SK-N-SH (cell line): ENCODE measurements at regions not wholly inside any gene's neighbourhood (a gene's known extent, or its start where the extent isn't known, plus 50 kb on each side); places are given as distances from the start of the nearest gene placed in this dataset.

Experiments
- NFIC ChIP-seq: IDR thresholded peaks from 2 replicates; pipeline ENCODE4 v1.4.0; 2012; ENCODE audit warnings: borderline replicate concordance
- POLR2AphosphoS5 ChIP-seq: IDR thresholded peaks from 2 replicates; pipeline ENCODE4 v1.6.1; 2012; ENCODE audit warnings: low read depth, low read length
- RAD21 ChIP-seq: IDR thresholded peaks from 2 replicates; pipeline ENCODE4 v1.6.1; 2012; ENCODE audit warnings: mild to moderate bottlenecking, low read length
- RFX5 ChIP-seq: IDR thresholded peaks from 2 replicates; pipeline ENCODE4 v1.6.1; 2012; ENCODE audit warnings: mild to moderate bottlenecking, improper control_type of control experiment, low read length
- SIN3A ChIP-seq: IDR thresholded peaks from 2 replicates; pipeline ENCODE4 v1.6.1; 2012; ENCODE audit warnings: low read depth, mild to moderate bottlenecking, low read length, moderate library complexity, borderline replicate concordance
- TCF12 ChIP-seq: IDR thresholded peaks from 2 replicates; pipeline ENCODE4 v1.4.0; 2012
- TEAD4 ChIP-seq: IDR thresholded peaks from 2 replicates; pipeline ENCODE4 v1.4.0; 2012; ENCODE audit warnings: mild to moderate bottlenecking, borderline replicate concordance; ENCODE audit not compliant: insufficient read depth
- TF ChIP-seq, protein P1 (sequence below): fragments of 200-600 bp; sonication (generic); IDR thresholded peaks from 2 replicates; pipeline ENCODE4 v1.6.1; 2017; ENCODE audit warnings: antibody characterized with exemption, mild to moderate bottlenecking, moderate library complexity
- TF ChIP-seq, protein P2 (sequence below): IDR thresholded peaks from 2 replicates; pipeline ENCODE4 v1.6.1; 2012; ENCODE audit warnings: mild to moderate bottlenecking, low read depth, low read length, moderate library complexity
- TF ChIP-seq, protein P3 (sequence below): IDR thresholded peaks from 2 replicates; pipeline ENCODE4 v1.4.0; 2012; ENCODE audit warnings: low read depth
- TF ChIP-seq, protein P4 (sequence below): IDR thresholded peaks from 2 replicates; pipeline ENCODE4 v1.4.0; 2012; ENCODE audit warnings: low read depth, borderline replicate concordance

DNA sequence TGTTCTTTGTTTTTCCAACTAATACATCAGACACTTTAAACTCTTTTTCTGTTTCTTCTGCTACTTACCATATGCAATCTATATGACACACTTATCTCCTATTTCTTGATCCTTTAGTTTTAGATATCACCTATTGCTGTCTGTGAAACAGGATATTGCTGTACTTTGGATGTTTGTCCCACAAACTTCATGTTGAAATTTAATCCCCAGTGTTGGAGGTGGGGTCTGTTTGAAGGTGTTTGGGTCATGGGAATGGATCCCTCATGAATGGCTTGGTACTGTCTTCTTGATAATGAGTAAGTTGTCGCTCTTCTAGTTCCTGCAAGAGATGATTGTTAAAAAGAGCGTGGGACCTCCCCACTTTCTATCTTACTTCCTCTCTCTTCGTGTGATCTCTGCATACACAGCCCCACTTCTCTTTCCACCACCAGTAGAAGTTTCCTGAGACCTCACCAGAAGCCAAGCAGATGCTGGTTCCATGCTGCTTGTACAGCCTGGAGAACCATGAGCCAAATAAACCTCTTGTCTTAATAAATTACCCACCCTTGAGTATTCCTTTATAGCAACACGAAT, 244.2 kb downstream of the NHLRC3 start:
- TF ChIP-seq POLR2AphosphoS5 = no peak
- TF ChIP-seq, protein P1, sequence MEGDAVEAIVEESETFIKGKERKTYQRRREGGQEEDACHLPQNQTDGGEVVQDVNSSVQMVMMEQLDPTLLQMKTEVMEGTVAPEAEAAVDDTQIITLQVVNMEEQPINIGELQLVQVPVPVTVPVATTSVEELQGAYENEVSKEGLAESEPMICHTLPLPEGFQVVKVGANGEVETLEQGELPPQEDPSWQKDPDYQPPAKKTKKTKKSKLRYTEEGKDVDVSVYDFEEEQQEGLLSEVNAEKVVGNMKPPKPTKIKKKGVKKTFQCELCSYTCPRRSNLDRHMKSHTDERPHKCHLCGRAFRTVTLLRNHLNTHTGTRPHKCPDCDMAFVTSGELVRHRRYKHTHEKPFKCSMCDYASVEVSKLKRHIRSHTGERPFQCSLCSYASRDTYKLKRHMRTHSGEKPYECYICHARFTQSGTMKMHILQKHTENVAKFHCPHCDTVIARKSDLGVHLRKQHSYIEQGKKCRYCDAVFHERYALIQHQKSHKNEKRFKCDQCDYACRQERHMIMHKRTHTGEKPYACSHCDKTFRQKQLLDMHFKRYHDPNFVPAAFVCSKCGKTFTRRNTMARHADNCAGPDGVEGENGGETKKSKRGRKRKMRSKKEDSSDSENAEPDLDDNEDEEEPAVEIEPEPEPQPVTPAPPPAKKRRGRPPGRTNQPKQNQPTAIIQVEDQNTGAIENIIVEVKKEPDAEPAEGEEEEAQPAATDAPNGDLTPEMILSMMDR = no peak
- no peak for TF ChIP-seq TCF12
- no peak for TF ChIP-seq RFX5
- TF ChIP-seq, protein P2, sequence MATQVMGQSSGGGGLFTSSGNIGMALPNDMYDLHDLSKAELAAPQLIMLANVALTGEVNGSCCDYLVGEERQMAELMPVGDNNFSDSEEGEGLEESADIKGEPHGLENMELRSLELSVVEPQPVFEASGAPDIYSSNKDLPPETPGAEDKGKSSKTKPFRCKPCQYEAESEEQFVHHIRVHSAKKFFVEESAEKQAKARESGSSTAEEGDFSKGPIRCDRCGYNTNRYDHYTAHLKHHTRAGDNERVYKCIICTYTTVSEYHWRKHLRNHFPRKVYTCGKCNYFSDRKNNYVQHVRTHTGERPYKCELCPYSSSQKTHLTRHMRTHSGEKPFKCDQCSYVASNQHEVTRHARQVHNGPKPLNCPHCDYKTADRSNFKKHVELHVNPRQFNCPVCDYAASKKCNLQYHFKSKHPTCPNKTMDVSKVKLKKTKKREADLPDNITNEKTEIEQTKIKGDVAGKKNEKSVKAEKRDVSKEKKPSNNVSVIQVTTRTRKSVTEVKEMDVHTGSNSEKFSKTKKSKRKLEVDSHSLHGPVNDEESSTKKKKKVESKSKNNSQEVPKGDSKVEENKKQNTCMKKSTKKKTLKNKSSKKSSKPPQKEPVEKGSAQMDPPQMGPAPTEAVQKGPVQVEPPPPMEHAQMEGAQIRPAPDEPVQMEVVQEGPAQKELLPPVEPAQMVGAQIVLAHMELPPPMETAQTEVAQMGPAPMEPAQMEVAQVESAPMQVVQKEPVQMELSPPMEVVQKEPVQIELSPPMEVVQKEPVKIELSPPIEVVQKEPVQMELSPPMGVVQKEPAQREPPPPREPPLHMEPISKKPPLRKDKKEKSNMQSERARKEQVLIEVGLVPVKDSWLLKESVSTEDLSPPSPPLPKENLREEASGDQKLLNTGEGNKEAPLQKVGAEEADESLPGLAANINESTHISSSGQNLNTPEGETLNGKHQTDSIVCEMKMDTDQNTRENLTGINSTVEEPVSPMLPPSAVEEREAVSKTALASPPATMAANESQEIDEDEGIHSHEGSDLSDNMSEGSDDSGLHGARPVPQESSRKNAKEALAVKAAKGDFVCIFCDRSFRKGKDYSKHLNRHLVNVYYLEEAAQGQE = no peak
- no peak for TF ChIP-seq NFIC
- no peak for TF ChIP-seq TEAD4
- TF ChIP-seq, protein P3, sequence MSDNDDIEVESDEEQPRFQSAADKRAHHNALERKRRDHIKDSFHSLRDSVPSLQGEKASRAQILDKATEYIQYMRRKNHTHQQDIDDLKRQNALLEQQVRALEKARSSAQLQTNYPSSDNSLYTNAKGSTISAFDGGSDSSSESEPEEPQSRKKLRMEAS = no peak
- TF ChIP-seq RAD21 = no peak
- no peak for TF ChIP-seq SIN3A
- TF ChIP-seq, protein P4, sequence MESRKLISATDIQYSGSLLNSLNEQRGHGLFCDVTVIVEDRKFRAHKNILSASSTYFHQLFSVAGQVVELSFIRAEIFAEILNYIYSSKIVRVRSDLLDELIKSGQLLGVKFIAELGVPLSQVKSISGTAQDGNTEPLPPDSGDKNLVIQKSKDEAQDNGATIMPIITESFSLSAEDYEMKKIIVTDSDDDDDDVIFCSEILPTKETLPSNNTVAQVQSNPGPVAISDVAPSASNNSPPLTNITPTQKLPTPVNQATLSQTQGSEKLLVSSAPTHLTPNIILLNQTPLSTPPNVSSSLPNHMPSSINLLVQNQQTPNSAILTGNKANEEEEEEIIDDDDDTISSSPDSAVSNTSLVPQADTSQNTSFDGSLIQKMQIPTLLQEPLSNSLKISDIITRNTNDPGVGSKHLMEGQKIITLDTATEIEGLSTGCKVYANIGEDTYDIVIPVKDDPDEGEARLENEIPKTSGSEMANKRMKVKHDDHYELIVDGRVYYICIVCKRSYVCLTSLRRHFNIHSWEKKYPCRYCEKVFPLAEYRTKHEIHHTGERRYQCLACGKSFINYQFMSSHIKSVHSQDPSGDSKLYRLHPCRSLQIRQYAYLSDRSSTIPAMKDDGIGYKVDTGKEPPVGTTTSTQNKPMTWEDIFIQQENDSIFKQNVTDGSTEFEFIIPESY = no peak
